CMK (cell line): ENCODE measurements at regions not wholly inside any gene's neighbourhood (a gene's known extent, or its start where the extent isn't known, plus 50 kb on each side); places are given as distances from the start of the nearest gene placed in this dataset.

Source experiments
- DNase-seq: peaks from one replicate; pipeline ENCODE4 v3.0.0-alpha.2; 2010; ENCODE audit warnings: low read depth

DNA sequence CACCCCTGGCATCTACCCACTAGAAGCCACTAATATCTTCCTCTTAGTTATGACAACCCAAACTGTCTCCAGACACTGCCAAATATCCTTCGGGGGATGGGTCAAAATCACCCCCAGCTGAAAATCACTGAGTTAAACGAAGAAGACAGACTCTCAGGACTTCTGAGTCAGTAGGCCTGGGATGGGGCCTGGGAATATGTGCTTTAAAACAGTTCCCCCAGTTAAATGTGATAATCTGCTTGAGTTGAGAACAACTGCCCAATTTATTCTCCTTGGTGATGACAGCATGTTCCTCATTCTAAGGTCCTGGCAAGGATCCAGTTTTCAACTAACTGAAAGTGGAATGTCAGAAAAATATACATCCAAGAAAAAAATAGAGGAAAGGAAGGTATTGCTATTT is 52.4 kb downstream of the CBLL2 start:
- no peak for DNase-seq

DNA sequence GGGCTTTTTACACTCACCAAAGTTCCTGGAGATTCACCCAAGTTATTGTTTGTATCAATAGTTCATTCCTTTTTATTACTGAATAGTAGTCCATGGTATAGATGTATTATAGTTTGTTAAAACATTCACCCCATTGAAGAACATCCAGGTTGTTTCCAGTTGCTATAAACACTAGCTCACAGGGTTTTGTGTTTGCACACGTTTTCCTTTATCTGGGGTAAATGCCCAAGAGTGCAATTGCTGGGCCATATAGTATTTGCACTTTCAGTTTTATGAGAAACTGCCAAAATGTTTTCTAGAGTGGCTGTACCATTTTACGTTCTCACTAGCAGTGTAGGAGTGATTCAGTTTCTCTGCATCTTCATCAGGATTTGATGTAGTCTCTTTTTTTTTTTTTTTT is 57.1 kb downstream of the CBLL2 start:
- DNase-seq = no peak

DNA sequence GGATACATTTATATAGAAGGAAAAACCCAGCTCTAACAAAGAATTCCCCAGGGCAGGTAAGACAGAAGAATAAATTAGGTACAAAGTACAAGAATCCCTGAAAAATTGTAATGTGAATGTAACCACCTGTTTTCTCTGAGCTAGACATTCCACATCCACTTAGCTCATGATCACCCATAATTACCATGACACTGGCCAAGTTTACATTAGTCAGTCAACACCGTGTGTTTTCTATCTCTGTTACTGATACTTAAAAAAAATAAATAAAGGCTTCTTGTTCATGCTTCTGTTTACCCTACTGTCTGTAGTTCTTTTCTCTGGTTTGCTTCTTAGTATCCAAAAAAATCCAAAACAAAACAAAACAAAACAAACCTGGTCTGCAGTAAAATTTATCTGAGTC is 66.0 kb downstream of the CBLL2 start:
- no peak for DNase-seq

DNA sequence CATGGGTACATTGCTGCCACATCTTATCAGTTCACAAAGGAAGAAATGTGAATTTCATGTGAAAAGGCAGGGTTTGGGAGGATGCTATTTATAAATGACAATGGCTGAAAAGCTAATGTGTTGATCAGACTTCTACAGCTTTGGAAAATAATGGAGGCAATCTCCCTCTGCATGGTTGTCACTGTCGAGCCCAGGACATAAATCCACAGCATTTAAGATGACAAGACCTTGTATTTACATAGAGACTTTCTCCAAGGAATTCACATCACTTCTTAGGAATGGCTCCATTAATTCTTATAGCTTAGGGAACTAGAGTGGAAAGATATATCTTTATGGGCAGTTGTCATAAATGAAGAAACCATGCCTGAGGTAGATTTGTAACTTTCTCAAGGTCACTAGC is 66.7 kb downstream of the CBLL2 start:
- DNase-seq = no peak

DNA sequence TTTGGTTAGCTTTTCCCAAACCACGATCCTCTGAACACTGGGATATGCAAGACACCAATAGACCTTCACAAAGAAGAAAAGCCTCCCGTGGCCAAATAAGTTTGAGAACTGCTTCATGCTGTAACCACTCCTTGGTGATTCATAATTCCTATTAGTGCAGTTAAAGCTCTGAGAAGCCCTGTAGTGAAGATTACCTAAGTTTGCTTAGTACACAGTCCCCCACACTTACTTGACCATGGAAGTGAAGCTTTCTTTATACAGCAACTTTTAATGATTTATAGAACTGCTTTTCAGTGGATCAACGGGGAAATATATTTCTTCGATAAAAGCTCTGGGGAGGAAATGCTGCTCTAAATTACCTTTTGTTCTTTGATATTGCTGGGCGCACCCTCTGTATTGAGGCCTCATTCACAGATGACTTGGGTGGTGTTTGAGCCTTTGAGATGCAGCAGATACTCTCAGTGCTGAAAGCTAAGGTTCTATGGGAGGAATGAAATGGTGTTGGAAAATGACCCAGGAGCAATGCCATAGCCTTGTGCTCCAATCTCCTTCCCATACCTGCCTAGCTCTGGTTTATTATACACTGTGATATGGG is 67.4 kb downstream of the CBLL2 start:
- DNase-seq = no peak

DNA sequence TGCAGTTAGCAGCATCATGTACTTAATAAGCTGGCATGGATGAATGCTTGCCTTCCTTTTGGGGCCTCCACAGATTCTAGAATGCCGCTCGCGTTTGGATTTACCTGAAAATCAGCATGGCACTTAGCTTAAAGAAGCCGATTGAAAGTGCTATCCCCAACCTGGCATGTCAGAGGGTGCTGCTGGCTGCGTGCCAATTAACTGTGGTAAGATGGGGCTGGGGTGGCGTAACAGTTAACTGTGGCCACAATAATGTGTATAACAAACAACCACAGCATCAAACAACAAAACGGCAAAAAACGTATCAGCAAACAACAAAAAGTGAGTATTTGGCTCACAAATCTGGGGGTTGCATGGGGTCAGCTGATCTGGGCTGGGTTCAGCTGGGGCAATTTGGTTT is 70.5 kb downstream of the CBLL2 start:
- DNase-seq = no peak

DNA sequence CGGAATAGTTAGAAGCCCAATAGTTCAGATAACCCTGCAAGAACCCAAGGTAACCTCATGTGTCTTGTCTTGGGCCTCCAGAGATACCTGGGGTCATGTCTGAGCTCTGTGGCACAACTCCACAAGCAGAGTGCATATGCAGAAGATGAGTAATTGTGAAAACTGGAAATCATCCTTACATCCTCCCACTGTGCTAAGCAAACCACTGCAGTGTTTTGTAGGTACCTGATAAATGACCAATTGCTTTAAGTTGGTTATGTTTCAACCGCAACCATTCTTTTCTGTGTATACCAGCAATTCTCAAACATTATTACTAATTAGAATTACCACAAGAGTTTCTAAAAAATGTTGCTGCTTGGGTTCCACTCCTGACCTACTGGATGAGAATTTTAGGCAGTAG is 73.2 kb downstream of the CBLL2 start:
- DNase-seq = no peak

DNA sequence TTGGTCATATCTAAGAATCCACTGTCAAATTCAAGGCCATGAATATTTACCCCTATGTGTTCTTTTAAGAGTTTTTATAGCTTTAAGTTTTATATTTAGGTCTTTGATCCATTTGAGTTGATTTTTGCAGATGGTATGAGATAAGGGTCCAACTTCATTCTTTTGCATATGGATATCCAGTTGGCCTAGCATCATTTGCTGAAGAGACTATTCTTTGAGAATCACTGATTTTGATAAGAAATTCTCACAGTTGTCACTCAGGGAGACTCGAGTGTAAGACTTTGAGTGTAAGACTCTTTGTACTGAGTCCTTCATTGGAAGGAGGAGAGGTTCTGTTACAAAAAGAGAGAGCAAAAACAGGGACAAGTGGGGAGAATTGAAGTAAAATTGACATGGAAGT is 74.8 kb downstream of the CBLL2 start:
- no peak for DNase-seq

DNA sequence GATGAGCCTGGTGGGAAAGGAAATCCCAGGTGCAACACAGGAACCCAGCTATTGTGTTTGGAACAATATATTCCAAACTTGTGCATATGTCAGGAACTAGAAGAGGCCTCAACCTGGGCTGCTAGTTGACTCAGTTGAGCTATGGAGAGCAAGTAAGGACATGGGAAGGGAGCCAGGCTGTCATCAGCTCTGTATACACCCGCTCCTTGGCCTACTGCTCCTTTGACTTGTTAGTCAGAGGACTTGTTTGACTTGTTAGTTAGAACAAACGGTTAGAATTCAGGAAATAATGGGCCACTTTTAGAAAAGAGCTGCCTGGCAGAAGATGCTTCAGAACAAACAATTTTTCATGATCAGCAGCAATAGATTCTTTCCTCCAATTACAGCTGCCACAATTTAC is 76.4 kb downstream of the CBLL2 start:
- DNase-seq = no peak

DNA sequence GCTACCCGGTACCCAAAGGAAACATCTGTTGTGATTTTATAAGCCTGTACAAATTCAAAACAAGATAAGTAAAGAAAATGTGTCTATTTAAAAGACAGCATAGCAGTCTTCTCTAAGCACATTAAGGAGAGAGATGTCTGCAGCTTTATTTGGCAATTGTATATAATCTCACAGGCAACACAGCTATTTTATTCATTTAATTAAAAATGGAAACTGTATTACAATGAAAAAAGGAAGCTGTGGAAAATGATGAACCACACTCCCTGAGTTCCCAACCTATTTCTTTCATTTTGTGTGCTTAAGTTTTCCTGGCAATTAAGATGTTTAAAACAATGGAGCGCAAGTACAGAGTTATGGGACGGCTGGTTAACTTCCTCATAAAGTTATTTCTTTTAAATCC is 78.4 kb downstream of the CBLL2 start:
- DNase-seq = no peak

DNA sequence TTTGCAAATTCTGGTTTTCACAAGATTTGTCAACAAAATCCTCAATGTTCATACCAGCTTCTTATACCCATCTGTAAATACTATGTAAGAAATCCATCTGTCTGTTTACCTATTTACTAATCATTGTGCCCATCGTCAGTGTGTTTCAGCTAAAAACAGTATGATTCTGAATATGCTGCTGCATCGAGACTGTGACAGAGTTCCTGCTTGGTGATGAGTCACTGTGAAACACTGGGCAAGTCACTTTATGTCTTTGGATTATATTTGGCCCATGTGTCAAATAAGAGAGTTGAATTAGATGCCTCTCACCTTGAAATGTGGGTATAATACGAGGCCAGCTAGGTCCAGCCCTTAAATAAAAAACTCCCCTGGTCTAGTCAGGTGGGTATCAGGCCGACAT is 79.3 kb downstream of the CBLL2 start:
- no peak for DNase-seq

DNA sequence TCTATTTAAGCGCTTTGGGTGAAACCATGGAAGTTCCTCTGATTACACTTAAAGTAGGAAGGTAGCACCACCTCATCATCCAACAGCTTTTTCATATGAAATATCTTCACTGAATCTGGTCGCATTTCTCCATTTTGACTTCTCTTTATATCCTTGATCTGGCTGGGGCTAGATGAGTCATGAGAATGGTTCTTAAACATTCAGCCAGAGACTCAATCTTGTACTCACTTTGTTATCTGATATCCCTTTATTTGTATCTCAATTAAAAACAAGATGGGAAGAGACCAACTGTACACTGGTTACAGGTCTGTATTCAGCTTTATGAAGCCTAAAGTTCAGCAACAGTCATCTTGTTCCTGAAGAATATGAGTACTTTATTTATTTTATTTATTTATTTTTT is 84.9 kb downstream of the CBLL2 start:
- no peak for DNase-seq

DNA sequence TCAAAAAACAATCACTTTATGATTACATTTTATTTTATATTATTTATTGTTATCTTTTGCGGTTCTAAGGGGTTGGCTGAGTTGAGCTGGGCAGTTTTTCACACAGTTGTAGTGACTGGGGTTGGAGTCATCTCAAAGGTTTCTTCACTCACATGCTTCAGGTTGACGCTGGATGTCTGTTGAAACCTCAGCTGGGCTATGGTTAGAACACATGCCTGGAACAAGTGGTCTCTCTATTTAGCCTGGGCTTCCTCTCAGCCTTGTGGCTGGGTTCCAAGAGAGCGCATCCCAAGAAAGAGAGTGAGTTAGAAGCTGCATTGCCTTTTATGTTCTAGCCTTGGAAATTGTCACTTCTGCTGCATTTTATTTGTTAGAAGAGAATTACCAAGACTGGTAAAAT is 87.4 kb downstream of the CBLL2 start:
- no peak for DNase-seq

DNA sequence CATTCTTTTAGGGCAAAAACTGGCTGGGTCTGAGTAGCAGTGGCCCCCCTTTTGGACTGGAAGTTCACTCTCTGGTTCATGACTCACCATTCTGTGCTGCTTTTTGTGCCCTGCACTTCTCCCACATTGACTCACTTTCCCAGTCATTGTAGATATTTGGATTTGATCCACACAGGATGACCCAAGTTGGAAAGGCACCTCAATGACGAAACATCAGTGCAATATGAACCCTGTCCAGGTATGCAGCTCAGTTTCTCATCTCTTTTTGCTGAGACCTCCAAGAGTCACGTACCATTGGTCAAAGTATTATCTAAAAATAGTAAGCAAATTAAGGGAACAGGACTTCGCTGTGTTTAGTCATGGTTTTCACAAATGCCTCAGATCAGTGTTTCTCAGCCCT is 92.7 kb downstream of the CBLL2 start:
- no peak for DNase-seq

DNA sequence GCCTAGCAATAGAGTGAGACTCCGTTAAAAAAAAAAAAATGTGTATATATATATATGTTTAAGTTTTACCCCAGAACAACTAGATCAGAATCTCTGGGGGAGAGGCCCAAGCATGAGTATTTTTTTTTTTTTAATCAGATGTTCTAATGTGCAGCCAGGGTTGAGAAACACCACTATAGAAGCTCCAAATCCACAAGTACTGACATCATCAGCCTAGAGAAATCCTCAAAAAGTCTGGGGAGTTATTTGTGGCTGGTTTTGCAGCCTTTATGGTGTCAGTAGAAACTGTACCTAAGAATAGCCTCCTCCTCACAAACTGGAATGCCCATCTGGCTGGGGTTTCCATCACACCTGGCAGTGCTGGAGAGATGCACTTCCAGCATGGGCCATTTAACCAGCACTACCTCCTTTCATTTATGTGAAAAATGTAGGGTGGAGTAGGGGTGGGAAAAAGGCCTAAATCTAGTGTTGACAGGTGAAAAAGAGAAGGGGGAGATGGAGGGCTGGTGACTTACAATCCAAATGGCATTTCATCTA is 93.5 kb downstream of the CBLL2 start:
- no peak for DNase-seq

DNA sequence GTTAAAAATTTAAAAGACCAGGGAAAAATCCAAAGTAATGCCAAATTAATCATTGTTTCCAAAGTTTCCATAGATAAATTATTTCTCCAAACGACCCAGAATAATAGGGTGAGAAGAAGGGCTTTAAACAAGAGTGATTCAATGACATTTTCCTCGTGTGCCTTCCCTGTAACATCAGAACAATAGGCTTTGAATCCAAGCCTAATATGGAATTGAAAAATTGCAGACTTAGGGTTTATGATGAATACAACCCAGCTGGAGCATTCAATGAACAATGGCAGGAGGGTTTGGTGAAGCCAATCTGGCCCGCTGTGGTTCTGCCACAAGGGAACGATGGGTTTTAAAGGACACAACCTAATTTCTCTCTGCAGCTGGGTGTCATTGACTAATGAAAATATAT is 94.2 kb downstream of the CBLL2 start:
- no peak for DNase-seq

DNA sequence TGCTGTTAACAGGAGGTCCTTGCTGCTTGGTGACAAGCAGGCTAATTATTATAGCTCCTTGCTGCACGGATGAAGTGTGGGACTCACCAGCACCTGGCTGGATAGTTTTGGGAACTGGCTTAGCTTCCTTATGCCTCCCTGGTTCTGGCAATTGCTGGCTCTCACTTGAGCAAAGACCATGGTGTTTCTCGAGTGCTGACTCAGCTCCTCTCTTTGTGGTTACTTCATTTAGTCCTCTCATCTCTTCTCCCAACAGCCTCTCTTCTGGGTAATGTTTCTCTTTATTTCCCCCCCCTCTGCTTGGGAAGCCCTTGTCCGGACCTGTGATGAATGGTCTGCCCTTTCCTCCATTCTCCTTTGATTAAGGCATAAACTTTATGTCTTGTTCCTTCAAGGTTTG is 100.4 kb downstream of the CBLL2 start:
- DNase-seq = no peak

DNA sequence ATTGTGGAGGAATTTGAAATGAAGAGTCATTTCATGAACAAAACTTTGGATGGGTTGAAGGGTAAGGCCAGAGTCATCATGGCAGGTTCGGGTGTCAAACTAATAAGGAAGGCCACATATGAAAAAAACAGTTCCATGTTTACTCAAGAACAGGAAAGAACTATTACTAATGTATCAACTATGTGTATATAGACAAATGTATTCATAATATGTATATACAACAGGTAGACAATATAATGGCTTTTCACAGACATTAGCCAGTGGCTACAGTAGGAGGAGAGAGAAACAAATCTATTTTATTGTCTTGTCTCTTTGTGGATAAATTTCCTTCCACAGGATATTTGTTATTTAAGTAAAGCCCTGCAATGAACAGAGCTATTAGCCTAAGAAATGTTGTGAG is 101.1 kb downstream of the CBLL2 start:
- no peak for DNase-seq

DNA sequence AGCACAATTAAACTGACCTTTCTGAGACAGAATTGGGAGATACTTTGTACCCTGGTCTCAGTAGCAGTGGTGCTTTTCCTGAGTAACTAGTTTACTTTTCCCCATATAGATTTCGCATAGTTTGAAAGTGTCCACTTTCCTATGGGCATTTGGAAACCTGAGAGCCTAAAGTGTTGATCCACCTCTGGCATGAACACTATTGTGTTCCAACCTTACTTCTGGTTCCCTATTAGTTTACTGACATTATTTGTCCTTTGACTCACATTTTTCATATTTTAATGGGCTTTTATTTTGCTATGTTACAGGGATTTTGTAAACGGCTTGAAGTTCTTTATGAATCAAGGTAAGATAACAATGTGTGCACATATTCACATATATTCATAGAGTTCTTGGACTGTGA is 103.7 kb downstream of the CBLL2 start:
- DNase-seq = no peak

DNA sequence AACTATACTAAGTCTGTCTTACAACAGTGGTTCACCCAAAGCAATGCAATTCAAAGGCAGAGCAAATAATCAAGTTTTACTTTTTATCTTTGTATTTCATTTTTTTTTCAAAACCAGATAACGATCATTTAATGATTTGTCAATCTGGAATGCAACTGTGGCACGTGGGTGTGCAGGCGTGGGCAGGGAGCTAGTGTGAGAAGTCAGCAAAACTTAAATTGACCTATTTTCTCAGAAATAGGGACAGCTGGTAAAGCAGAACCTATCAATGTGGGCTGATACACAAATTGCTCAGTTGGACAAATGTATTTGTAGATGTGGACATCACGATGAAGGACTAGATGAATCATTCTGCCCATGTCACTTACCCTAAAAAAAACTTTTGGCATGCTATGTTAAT is 105.6 kb downstream of the CBLL2 start:
- DNase-seq = no peak

DNA sequence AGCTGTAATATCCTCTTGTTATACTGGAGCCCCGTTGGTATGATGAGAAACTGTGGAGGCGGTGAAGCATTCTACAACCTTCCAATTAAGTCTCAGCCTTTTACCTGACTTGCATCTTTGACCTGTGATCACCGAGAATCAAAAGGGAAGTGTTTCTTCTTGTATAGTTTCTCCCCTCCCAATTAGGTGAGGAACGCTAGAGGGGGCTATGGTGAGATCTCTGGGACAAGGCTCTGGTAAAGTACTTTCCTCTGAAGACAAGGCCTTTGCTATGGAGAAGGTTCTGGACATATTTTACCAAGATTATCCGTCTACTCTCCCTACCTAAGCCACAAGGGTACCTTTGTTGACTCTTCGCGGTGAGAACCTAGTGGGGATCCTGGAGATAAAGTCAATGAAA is 111.3 kb downstream of the CBLL2 start:
- no peak for DNase-seq

DNA sequence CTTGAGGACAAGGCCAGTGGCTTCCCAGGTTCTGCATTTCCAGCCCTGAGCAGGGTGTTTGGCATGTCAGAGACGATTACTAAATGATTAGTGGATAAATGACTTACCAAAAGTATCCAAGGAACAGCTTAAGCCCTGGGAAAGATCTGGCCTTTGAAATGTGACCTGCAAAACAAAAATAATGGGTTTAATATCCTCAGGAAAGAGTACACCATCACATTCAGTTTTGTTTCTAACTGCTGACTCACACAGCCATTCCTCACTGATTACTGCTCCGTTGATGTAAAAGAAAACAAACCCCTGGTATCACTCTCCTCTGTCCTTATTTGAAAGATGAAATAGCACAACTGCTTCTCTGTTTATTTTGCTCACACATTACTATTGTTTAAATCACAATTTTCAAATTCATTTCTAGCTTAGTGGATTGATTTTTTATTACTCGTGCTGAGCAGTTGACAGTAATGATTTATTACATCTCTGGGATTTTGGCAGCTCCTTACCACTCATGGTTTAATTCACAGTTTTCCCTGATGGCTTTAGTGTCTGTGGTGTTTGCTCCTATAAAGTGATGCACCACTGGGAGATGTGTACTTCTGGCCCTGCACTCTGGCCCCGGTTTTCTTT is 117.0 kb downstream of the CBLL2 start:
- DNase-seq = no peak

DNA sequence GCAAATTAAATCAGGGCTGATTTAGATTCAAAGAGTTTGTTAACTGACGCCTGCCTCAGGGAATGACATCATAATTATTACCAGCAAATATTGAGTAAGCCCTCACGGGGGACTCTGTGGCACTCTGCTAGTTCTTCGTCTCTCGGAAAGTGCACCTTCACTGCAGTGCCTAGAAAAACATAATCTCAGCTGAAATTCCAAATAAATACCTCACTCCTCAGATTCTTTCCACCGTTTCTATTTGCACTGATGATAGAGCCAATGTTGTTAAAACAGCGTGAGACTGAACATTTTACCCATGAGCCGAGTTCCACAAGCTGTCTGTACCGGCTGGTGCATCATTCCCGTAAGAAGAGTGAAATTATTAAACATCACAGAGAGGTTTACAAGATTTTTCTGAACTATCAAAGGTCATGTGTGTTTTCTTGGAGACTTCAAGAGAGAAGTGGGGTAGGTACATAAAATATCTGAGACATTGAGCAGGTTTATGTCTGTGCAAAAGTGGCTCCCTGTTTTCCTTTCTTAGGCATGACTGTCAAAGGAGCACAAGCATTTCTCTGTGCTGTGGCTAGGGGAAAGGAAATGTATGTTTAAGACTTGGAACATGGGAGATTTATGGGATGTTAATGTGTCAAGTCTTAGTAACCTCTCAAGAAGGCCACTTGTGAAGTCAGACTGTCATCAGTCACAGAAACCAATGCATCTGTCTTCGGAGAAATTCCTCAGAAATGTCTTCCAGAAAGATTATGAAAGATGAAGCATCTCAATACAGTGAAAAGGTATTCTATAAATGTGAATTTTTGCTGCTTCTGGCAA is 119.6 kb downstream of the CBLL2 start:
- no peak for DNase-seq
